PC-3 (cell line): ENCODE measurements at regions not wholly inside any gene's neighbourhood (a gene's known extent, or its start where the extent isn't known, plus 50 kb on each side); places are given as distances from the start of the nearest gene placed in this dataset.

Source experiments
- CTCF ChIP-seq: fragments of 300-600 bp; sonication (generic); conservative IDR thresholded peaks from 2 replicates; pipeline ENCODE4 v1.5.1; 2017; ENCODE audit warnings: antibody characterized with exemption, low read depth, mild to moderate bottlenecking, low read length
- EZH2 ChIP-seq: fragments of 300-600 bp; sonication (generic); IDR thresholded peaks from one replicate; pipeline ENCODE4 v1.6.1; 2017; ENCODE audit warnings: antibody characterized with exemption, mild to moderate bottlenecking, low read length; ENCODE audit not compliant: unreplicated experiment
- EZH2phosphoT487 ChIP-seq: fragments of 300-600 bp; sonication (generic); IDR thresholded peaks from 2 replicates; pipeline ENCODE4 v1.6.1; 2018; ENCODE audit warnings: mild to moderate bottlenecking, antibody characterized with exemption, low read length, borderline replicate concordance

GRCh38 chr5:104400941-104401340 is 838.4 kb upstream of the NUDT12 start:
- TF ChIP-seq EZH2phosphoT487: no peak
- no peak for TF ChIP-seq EZH2
- no peak for TF ChIP-seq CTCF
